SK-N-SH (cell line): ENCODE measurements at regions not wholly inside any gene's neighbourhood (a gene's known extent, or its start where the extent isn't known, plus 50 kb on each side); places are given as distances from the start of the nearest gene placed in this dataset.

Source experiments
- CTCF ChIA-PET: fragments of 300-600, 350-600 bp; formaldehyde crosslinking; extraction: SDS; loops from one replicate; lab custom pipeline; 2021; lab: Yijun Ruan, JAX
- POLR2A ChIA-PET: fragments of 350-600 bp; sonication (Branson Sonifier 250); formaldehyde crosslinking; extraction: SDS; loops from one replicate; lab custom pipeline; 2020; ENCODE audit warnings: antibody characterized with exemption, inconsistent platforms; lab: Yijun Ruan, JAX
- DNase-seq: peaks from one replicate; pipeline ENCODE4 v3.0.0; 2012
- H2AFZ ChIP-seq: fragments of 200-600 bp; sonication (generic); 2 replicates; pipeline ENCODE4 v1.8.1; 2016; ENCODE audit warnings: antibody characterized with exemption, mild to moderate bottlenecking, low read depth
- H3F3A ChIP-seq: fragments of 200-600 bp; sonication (generic); replicated peaks from 2 replicates; pipeline ENCODE3; 2016; ENCODE audit warnings: antibody characterized with exemption, mild to moderate bottlenecking; ENCODE audit not compliant: insufficient read depth
- H3K27ac ChIP-seq, 2 experiments: fragments of 200-500 bp in 1 of 2; fragments of 200-600 bp in 1 of 2; sonication (Bioruptor generic) in 1 of 2; sonication (generic), shearing (Covaris generic) in 1 of 2; 2 replicates each; pipeline versions ENCODE4 v1.5.1 to v1.6.1; 2014 to 2016; ENCODE audit warnings: low read depth in 2 of 2, inconsistent platforms in 1 of 2, low read length in 1 of 2, mild to moderate bottlenecking in 1 of 2, mixed read lengths in 1 of 2
- H3K27me3 ChIP-seq: fragments of 200-600 bp; sonication (generic), shearing (Covaris generic); 2 replicates; pipeline ENCODE4 v1.6.1; 2016; ENCODE audit warnings: mixed run types; ENCODE audit not compliant: insufficient read depth
- H3K36me3 ChIP-seq, 2 experiments: fragments of 200-500 bp in 1 of 2; fragments of 200-600 bp in 1 of 2; sonication (Bioruptor generic) in 1 of 2; sonication (generic) in 1 of 2; replicated peaks in 1 of 2; 2 replicates each; pipeline versions ENCODE3 to v1.5.1; 2014 to 2016; ENCODE audit warnings: low read length in 1 of 2, mild to moderate bottlenecking in 1 of 2; ENCODE audit not compliant: insufficient read depth in 2 of 2, control insufficient read depth in 1 of 2
- H3K4me1 ChIP-seq, 2 experiments: fragments of 200-500 bp in 1 of 2; fragments of 200-600 bp in 1 of 2; sonication (Bioruptor generic) in 1 of 2; sonication (generic), shearing (Covaris generic) in 1 of 2; 2 replicates each; pipeline versions ENCODE4 v1.5.1 to v1.6.1; 2014 to 2016; ENCODE audit warnings: low read depth in 1 of 2, low read length in 1 of 2, mixed run types in 1 of 2; ENCODE audit not compliant: insufficient read depth in 2 of 2, control insufficient read depth in 1 of 2
- H3K4me2 ChIP-seq: fragments of 200-600 bp; sonication (generic), shearing (Covaris generic); 2 replicates; pipeline ENCODE4 v1.6.1; 2017; ENCODE audit warnings: mixed run types
- H3K4me3 ChIP-seq, 2 experiments: fragments of 200-500 bp in 1 of 2; fragments of 200-600 bp in 1 of 2; sonication (Bioruptor generic) in 1 of 2; sonication (generic), shearing (Covaris generic) in 1 of 2; 2 replicates each; pipeline versions ENCODE4 v1.5.1 to v1.8.1; 2014 to 2016; ENCODE audit warnings: low read depth in 2 of 2, inconsistent platforms in 1 of 2, low read length in 1 of 2, mild to moderate bottlenecking in 1 of 2, mixed read lengths in 1 of 2, moderate library complexity in 1 of 2
- H3K79me2 ChIP-seq: fragments of 200-600 bp; sonication (generic); 2 replicates; pipeline ENCODE4 v1.8.1; 2017; ENCODE audit warnings: mild to moderate bottlenecking; ENCODE audit not compliant: insufficient read depth
- H3K9ac ChIP-seq: fragments of 200-600 bp; sonication (generic); 2 replicates; pipeline ENCODE4 v1.6.1; 2017; ENCODE audit warnings: mixed run types
- H3K9me2 ChIP-seq: fragments of 200-600 bp; sonication (generic); 2 replicates; pipeline ENCODE4 v1.6.1; 2017; ENCODE audit warnings: mixed run types
- H3K9me3 ChIP-seq: fragments of 200-600 bp; sonication (generic); 2 replicates; pipeline ENCODE4 v1.6.1; 2017; ENCODE audit warnings: mixed run types, mild to moderate bottlenecking, moderate library complexity
- H4K20me1 ChIP-seq: fragments of 200-600 bp; sonication (generic); 2 replicates; pipeline ENCODE4 v1.6.1; 2017; ENCODE audit warnings: mild to moderate bottlenecking, mixed run types; ENCODE audit not compliant: insufficient read depth
- CTCF ChIP-seq: fragments of 200-600 bp; sonication (generic); IDR thresholded peaks from 2 replicates; pipeline ENCODE4 v1.6.1; 2017; ENCODE audit warnings: antibody characterized with exemption, mild to moderate bottlenecking, moderate library complexity
- ELF1 ChIP-seq: IDR thresholded peaks from 2 replicates; pipeline ENCODE4 v1.4.0; 2012
- FOXJ3 ChIP-seq: sonication (generic); formaldehyde crosslinking; IDR thresholded peaks from 2 replicates; pipeline ENCODE4 v1.5.1; 2020; ENCODE audit warnings: mild to moderate bottlenecking, missing genetic modification reagents
- FOXM1 ChIP-seq: IDR thresholded peaks from 2 replicates; pipeline ENCODE4 v1.4.0; 2012; ENCODE audit warnings: low read depth, mild to moderate bottlenecking
- GATA2 ChIP-seq: sonication (generic); formaldehyde crosslinking; IDR thresholded peaks from 2 replicates; pipeline ENCODE4 v1.5.0; 2020; ENCODE audit warnings: mild to moderate bottlenecking, missing genetic modification reagents
- MEF2A ChIP-seq: IDR thresholded peaks from 2 replicates; pipeline ENCODE4 v1.4.0; 2012; ENCODE audit warnings: low read depth, borderline replicate concordance
- MXI1 ChIP-seq: IDR thresholded peaks from 2 replicates; pipeline ENCODE4 v1.6.1; 2012; ENCODE audit warnings: mild to moderate bottlenecking, low read depth, low read length, improper control_type of control experiment
- NFIC ChIP-seq: IDR thresholded peaks from 2 replicates; pipeline ENCODE4 v1.4.0; 2012; ENCODE audit warnings: borderline replicate concordance
- NRF1 ChIP-seq: IDR thresholded peaks from 2 replicates; pipeline ENCODE4 v1.6.1; 2012; ENCODE audit warnings: low read depth, mild to moderate bottlenecking, low read length
- RAD21 ChIP-seq: IDR thresholded peaks from 2 replicates; pipeline ENCODE4 v1.6.1; 2012; ENCODE audit warnings: mild to moderate bottlenecking, low read length
- RFX5 ChIP-seq: IDR thresholded peaks from 2 replicates; pipeline ENCODE4 v1.6.1; 2012; ENCODE audit warnings: mild to moderate bottlenecking, improper control_type of control experiment, low read length
- SIN3A ChIP-seq: IDR thresholded peaks from 2 replicates; pipeline ENCODE4 v1.6.1; 2012; ENCODE audit warnings: low read depth, mild to moderate bottlenecking, low read length, moderate library complexity, borderline replicate concordance
- SMC3 ChIP-seq: IDR thresholded peaks from 2 replicates; pipeline ENCODE4 v1.6.1; 2012; ENCODE audit warnings: low read depth, low read length, improper control_type of control experiment
- TCF12 ChIP-seq: IDR thresholded peaks from 2 replicates; pipeline ENCODE4 v1.4.0; 2012
- TEAD4 ChIP-seq: IDR thresholded peaks from 2 replicates; pipeline ENCODE4 v1.4.0; 2012; ENCODE audit warnings: mild to moderate bottlenecking, borderline replicate concordance; ENCODE audit not compliant: insufficient read depth
- YY1 ChIP-seq: IDR thresholded peaks from 2 replicates; pipeline ENCODE4 v1.4.0; 2012; ENCODE audit warnings: low read depth, mild to moderate bottlenecking
- WGBS: methylation state at CpG from one replicate; pipeline ENCODE4 v1.1.6; 2017; ENCODE audit warnings: low lambda C conversion rate; 5-methylcytosine and 5-hydroxymethylcytosine counted together
- TF ChIP-seq, protein P1 (sequence below): fragments of 150-350 bp; IDR thresholded peaks from 2 replicates; pipeline ENCODE4 v1.6.1; 2017; ENCODE audit warnings: antibody characterized with exemption, low read length, low read depth, borderline replicate concordance
- TF ChIP-seq, protein P2 (sequence below): IDR thresholded peaks from 2 replicates; pipeline ENCODE4 v1.4.0; 2012; ENCODE audit warnings: low read depth

DNA sequence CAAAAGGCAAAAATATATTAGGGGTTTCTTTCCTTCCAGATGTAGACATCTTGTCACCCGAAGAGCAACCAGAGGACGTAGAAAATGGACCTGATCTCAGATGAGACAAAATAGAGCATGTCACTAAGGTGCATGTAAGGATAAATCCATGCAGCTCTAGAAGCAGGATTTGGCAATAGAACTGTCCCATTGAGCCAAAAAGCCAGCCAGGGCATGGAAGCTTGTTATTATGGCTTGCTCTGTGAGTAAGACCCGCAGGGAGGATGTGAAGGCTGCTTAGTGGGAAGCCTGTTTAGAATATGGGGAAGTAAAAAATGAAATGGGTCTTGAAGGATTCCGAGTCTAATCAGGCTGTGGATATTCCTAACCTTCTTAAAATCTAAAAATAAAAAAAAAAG, 165.6 kb upstream of the MPDZ start:
- H3K4me3 ChIP-seq = no peak overlapping the region
- no peak for TF ChIP-seq YY1
- no peak for TF ChIP-seq TEAD4
- TF ChIP-seq SMC3 = no peak
- TF ChIP-seq MEF2A = no peak
- no peak for TF ChIP-seq SIN3A
- TF ChIP-seq CTCF = no peak
- TF ChIP-seq RFX5 = no peak
- TF ChIP-seq, protein P1, sequence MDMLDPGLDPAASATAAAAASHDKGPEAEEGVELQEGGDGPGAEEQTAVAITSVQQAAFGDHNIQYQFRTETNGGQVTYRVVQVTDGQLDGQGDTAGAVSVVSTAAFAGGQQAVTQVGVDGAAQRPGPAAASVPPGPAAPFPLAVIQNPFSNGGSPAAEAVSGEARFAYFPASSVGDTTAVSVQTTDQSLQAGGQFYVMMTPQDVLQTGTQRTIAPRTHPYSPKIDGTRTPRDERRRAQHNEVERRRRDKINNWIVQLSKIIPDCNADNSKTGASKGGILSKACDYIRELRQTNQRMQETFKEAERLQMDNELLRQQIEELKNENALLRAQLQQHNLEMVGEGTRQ = no peak
- no peak for TF ChIP-seq GATA2 (CRISPR knock-in tag)
- no peak for TF ChIP-seq NFIC
- no peak for TF ChIP-seq ELF1
- TF ChIP-seq FOXJ3 = no peak
- TF ChIP-seq FOXM1 = no peak
- TF ChIP-seq RAD21 = no peak
- no peak for TF ChIP-seq TCF12
- no peak for TF ChIP-seq MXI1
- TF ChIP-seq, protein P2, sequence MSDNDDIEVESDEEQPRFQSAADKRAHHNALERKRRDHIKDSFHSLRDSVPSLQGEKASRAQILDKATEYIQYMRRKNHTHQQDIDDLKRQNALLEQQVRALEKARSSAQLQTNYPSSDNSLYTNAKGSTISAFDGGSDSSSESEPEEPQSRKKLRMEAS = no peak
- TF ChIP-seq NRF1 = no peak
- ChIA-PET POLR2A (no interaction called here), CTCF (interaction anchor here (0.9 to 2.5 kb wide), 2 partner anchors 10 to 17 kb away, joined by 4 to 9 read pairs; no protein-coding TSS in a partner anchor)
- no peaks in the 10 kb centered on the region for H3K9me3 ChIP-seq
- no peaks in the 10 kb centered on the region for H3K36me3 ChIP-seq
- no peak for DNase-seq
- H3K27ac ChIP-seq = no peak overlapping the region
- H4K20me1 ChIP-seq = no peaks in the 10 kb centered on the region
- H3K4me1 ChIP-seq = no peaks in the 10 kb centered on the region; a peak in 2 of 4 replicates
- H3K27me3 ChIP-seq = no peaks in the 10 kb centered on the region
- no peak overlapping the region for H3K4me2 ChIP-seq
- no peaks in the 10 kb centered on the region for H3F3A ChIP-seq
- no peak overlapping the region for H2AFZ ChIP-seq
- no peaks in the 10 kb centered on the region for H3K79me2 ChIP-seq
- H3K9ac ChIP-seq = no peak overlapping the region
- 75% methylated on average over 4 of the region's 4 CpGs for WGBS
- H3K9me2 ChIP-seq = no peaks in the 10 kb centered on the region
